PC-3 (cell line): ENCODE measurements at regions not wholly inside any gene's neighbourhood (a gene's known extent, or its start where the extent isn't known, plus 50 kb on each side); places are given as distances from the start of the nearest gene placed in this dataset.

Experiments used
- ATAC-seq: fragments of 200-7000 bp; cut with Tn5 transposase; 2 replicates; pipeline ENCODE4 v1.9.1; 2020; ENCODE audit warnings: mild to moderate bottlenecking, moderate library complexity
- BruUV-seq: library from RNA; stranded (reverse); fragments of 400-500 nt; replicated peaks from 2 replicates; lab custom pipeline; 2021; lab: Mats Ljungman, UMichigan
- CTCF ChIA-PET: fragments of 300-600 bp; sonication (Branson Sonifier 250); formaldehyde crosslinking; loops from one replicate; lab custom pipeline; 2022; ENCODE audit warnings: antibody characterized with exemption; lab: Charles Lee
- POLR2A ChIA-PET: fragments of 300-600 bp; sonication (Branson Sonifier 250); formaldehyde crosslinking; loops from one replicate; lab custom pipeline; 2022; ENCODE audit warnings: antibody characterized with exemption; ENCODE audit not compliant: unreplicated experiment; lab: Charles Lee
- DNase-seq: peaks from one replicate; pipeline ENCODE4 v3.0.0-alpha.2; 2015
- H2AFZ ChIP-seq: fragments of 300-600 bp; sonication (generic); 2 replicates; pipeline ENCODE4 v1.6.0; 2016; ENCODE audit warnings: antibody characterized with exemption, low read length
- H3F3A ChIP-seq: fragments of 300-600 bp; sonication (generic); one replicate; pipeline ENCODE4 v1.6.0; 2017; ENCODE audit warnings: antibody characterized with exemption, low read length, control low read depth, mild to moderate bottlenecking; ENCODE audit not compliant: unreplicated experiment
- H3K27ac ChIP-seq: fragments of 300-600 bp; sonication (generic); 2 replicates; pipeline ENCODE4 v1.5.1; 2016; ENCODE audit warnings: mild to moderate bottlenecking, low read length
- H3K27me3 ChIP-seq: fragments of 300-600 bp; sonication (generic); 2 replicates; pipeline ENCODE4 v1.6.1; 2016; ENCODE audit warnings: low read length, mixed read lengths
- H3K36me3 ChIP-seq: fragments of 300-600 bp; sonication (generic); 2 replicates; pipeline ENCODE4 v1.6.1; 2016; ENCODE audit warnings: low read depth, mixed run types, low read length, mixed read lengths
- H3K4me1 ChIP-seq: fragments of 300-600 bp; sonication (generic); 2 replicates; pipeline ENCODE4 v1.5.1; 2016; ENCODE audit warnings: low read length; ENCODE audit not compliant: insufficient read depth
- H3K4me2 ChIP-seq: fragments of 300-600 bp; sonication (generic); 2 replicates; pipeline ENCODE4 v1.6.0; 2016; ENCODE audit warnings: low read length
- H3K4me3 ChIP-seq: fragments of 300-600 bp; sonication (generic); 2 replicates; pipeline ENCODE4 v1.5.1; 2016; ENCODE audit warnings: mild to moderate bottlenecking, low read length, mixed read lengths
- H3K79me2 ChIP-seq: fragments of 300-600 bp; sonication (generic); 2 replicates; pipeline ENCODE4 v1.6.1; 2017; ENCODE audit warnings: low read length, mixed read lengths
- H3K9ac ChIP-seq: fragments of 300-600 bp; sonication (generic); 2 replicates; pipeline ENCODE4 v1.6.0; 2016; ENCODE audit warnings: mild to moderate bottlenecking, low read length
- H3K9me2 ChIP-seq: fragments of 300-600 bp; sonication (generic); replicated peaks from 2 replicates; pipeline ENCODE4 v1.6.1; 2016; ENCODE audit warnings: mixed run types, low read length, mixed read lengths
- H3K9me3 ChIP-seq: fragments of 300-600 bp; sonication (generic); 2 replicates; pipeline ENCODE4 v1.6.1; 2016; ENCODE audit warnings: low read length, mixed read lengths
- H4K20me1 ChIP-seq: fragments of 300-600 bp; sonication (generic); 2 replicates; pipeline ENCODE4 v1.6.1; 2016; ENCODE audit warnings: low read length, mixed read lengths
- EZH2 ChIP-seq: fragments of 300-600 bp; sonication (generic); IDR thresholded peaks from one replicate; pipeline ENCODE4 v1.6.1; 2017; ENCODE audit warnings: antibody characterized with exemption, mild to moderate bottlenecking, low read length; ENCODE audit not compliant: unreplicated experiment
- EZH2phosphoT487 ChIP-seq: fragments of 300-600 bp; sonication (generic); IDR thresholded peaks from 2 replicates; pipeline ENCODE4 v1.6.1; 2018; ENCODE audit warnings: mild to moderate bottlenecking, antibody characterized with exemption, low read length, borderline replicate concordance
- intact Hi-C: fragments of 100-400 bp; cut with micrococcal nuclease; formaldehyde crosslinking; loops from 2 replicates; pipeline ENCODE4 v1.9.0; 2023
- TF ChIP-seq, protein P1 (sequence below): fragments of 300-600 bp; sonication (generic); conservative IDR thresholded peaks from 2 replicates; pipeline ENCODE4 v1.5.1; 2017; ENCODE audit warnings: antibody characterized with exemption, low read depth, mild to moderate bottlenecking, low read length

DNA sequence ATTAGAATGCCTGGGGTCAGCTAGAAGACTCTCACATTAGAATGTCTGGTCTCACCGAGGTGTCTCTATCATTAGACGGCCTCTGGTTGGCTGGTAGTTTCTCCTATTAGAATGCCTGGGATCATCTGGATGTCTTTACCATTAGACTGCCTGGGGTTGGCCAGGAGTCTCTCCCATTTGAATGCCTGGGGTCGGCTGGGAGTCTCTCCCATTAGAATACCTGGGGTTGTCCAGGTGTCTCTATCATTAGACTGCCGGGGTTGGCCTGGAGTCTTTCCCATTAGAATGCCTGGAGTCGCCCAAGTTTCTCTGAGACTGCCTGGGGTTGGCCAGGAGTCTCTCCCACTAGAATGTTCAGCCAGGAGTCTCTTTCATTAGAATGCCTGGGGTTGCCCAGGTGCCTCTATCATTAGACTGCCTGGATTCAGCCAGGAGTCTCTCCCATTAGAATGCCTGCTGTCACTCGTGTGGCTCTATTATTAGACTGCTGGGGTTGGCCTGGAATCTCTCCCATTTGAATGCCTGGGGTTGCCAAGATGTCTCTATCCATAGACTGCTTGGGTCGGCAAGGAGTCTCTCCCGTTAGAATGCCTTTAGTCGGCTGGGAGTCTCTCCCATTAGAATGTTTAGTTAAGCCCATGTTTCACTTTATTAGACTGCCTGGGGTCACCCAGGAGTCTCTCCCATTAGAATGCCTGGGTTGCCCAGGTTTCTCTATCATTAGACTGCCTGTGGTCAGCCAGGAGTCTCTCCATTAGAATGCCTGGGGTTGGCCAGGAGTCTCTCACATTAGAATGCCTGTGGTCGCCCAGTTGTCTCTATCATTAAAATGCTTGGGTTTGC lies 1467.8 kb downstream of the UQCRFS1 start:
- H3F3A ChIP-seq, result no peaks in the 10 kb centered on the region
- H3K27me3 ChIP-seq, result no peaks in the 10 kb centered on the region
- no peaks in the 10 kb centered on the region for H3K9me2 ChIP-seq
- no peak for DNase-seq
- no peaks in the 10 kb centered on the region for H3K4me1 ChIP-seq
- H3K9me3 ChIP-seq, result no peaks in the 10 kb centered on the region
- no peak overlapping the region for H2AFZ ChIP-seq
- no peak overlapping the region for H3K9ac ChIP-seq
- TF ChIP-seq, protein P1, sequence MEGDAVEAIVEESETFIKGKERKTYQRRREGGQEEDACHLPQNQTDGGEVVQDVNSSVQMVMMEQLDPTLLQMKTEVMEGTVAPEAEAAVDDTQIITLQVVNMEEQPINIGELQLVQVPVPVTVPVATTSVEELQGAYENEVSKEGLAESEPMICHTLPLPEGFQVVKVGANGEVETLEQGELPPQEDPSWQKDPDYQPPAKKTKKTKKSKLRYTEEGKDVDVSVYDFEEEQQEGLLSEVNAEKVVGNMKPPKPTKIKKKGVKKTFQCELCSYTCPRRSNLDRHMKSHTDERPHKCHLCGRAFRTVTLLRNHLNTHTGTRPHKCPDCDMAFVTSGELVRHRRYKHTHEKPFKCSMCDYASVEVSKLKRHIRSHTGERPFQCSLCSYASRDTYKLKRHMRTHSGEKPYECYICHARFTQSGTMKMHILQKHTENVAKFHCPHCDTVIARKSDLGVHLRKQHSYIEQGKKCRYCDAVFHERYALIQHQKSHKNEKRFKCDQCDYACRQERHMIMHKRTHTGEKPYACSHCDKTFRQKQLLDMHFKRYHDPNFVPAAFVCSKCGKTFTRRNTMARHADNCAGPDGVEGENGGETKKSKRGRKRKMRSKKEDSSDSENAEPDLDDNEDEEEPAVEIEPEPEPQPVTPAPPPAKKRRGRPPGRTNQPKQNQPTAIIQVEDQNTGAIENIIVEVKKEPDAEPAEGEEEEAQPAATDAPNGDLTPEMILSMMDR, result no peak
- TF ChIP-seq EZH2 (no peak), EZH2phosphoT487 (no peak)
- H3K4me3 ChIP-seq, result no peak overlapping the region
- BruUV-seq, result no TSS peak
- no peaks in the 10 kb centered on the region for H3K36me3 ChIP-seq
- H3K4me2 ChIP-seq, result no peak overlapping the region
- H3K27ac ChIP-seq, result no peak overlapping the region
- no peak for ATAC-seq
- POLR2A ChIA-PET, result no interaction called here
- no peaks in the 10 kb centered on the region for H4K20me1 ChIP-seq
- CTCF ChIA-PET, result interaction anchor here (0.6 kb wide), 1 partner anchor 580 kb away, joined by 3 read pairs; no protein-coding TSS in a partner anchor
- no peaks in the 10 kb centered on the region for H3K79me2 ChIP-seq
- intact Hi-C loops, result no loop called here

DNA sequence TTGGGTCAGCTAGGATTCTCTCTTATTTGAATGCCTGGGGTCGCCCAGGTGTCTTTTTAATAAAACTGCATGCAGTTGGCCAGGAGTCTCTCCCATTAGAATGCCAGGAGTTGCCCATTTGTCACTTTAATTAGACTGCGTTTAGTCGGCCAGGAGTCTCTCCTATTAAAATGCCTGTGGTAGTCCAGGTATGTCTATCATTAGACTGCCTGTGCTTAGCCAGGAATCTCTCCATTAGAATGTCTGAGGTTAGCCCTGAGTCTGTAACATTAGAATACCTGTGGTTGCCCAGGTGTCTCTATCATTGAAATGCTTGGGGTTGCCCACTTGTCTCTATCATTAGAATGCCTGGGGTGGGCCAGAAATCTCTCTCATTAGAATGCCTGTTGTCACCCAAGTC lies 1470.9 kb downstream of the UQCRFS1 start:
- Histone ChIP-seq H3K4me3 (no peak overlapping the region), H2AFZ (no peak overlapping the region), H3K27me3 (no peaks in the 10 kb centered on the region), H3K9me3 (no peaks in the 10 kb centered on the region), H3K4me1 (no peaks in the 10 kb centered on the region), H3K9me2 (no peaks in the 10 kb centered on the region), H4K20me1 (no peaks in the 10 kb centered on the region), H3K4me2 (no peak overlapping the region), H3F3A (no peaks in the 10 kb centered on the region), H3K9ac (no peak overlapping the region), H3K79me2 (no peaks in the 10 kb centered on the region), H3K27ac (no peak overlapping the region), H3K36me3 (no peaks in the 10 kb centered on the region)
- intact Hi-C loops, result no loop called here
- TF ChIP-seq EZH2, result no peak
- TF ChIP-seq, protein P1, result no peak
- TF ChIP-seq EZH2phosphoT487, result no peak
- DNase-seq (no peak), ATAC-seq (no peak)
- no TSS peak for BruUV-seq
- CTCF ChIA-PET, result no interaction called here
- POLR2A ChIA-PET, result no interaction called here

DNA sequence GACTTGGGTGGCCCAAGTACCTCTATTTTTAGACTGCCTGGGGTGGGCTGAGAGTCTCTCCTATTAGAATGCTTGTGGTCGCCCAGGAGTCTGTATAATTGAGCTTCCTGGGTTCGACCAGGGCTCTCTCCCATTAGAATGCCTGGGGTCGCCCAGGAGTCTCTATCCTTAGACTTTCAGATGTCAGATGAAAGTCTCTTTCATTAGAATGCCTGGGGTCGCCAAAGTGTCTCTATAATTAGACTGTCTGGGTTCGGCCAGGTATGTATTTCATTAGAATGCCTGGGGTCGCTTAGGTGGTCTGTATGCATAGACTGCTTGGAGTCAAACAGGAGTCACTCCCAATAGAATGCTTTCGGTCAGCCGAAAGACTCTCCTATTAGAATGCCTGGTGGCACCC lies 1471.7 kb downstream of the UQCRFS1 start:
- Histone ChIP-seq H3K4me2 (no peak overlapping the region), H3F3A (no peaks in the 10 kb centered on the region), H3K27ac (no peak overlapping the region), H3K27me3 (no peaks in the 10 kb centered on the region), H3K4me1 (no peaks in the 10 kb centered on the region), H3K4me3 (no peak overlapping the region), H3K9ac (no peak overlapping the region), H3K9me3 (no peaks in the 10 kb centered on the region), H3K36me3 (no peaks in the 10 kb centered on the region), H3K79me2 (no peaks in the 10 kb centered on the region), H2AFZ (no peak overlapping the region), H4K20me1 (no peaks in the 10 kb centered on the region), H3K9me2 (no peaks in the 10 kb centered on the region)
- TF ChIP-seq, protein P1, result no peak
- TF ChIP-seq EZH2 (no peak), EZH2phosphoT487 (no peak)
- no peak for ATAC-seq
- BruUV-seq, result no TSS peak
- ChIA-PET CTCF (no interaction called here), POLR2A (no interaction called here)
- intact Hi-C loops, result no loop called here
- DNase-seq, result no peak
